KBM-7 (cell line): ENCODE measurements at regions not wholly inside any gene's neighbourhood (a gene's known extent, or its start where the extent isn't known, plus 50 kb on each side); places are given as distances from the start of the nearest gene placed in this dataset.

Experiments
- DNase-seq: peaks from one replicate; pipeline ENCODE4 v3.0.0-alpha.2; 2015
- in situ Hi-C: fragments of 300-500 bp; cut with MboI; formaldehyde crosslinking; loops from 2 replicates; pipeline ENCODE4 v1.14.3; 2020; ENCODE audit warnings: low sequenced_read_pairs, low pct_unique_long_range_greater_than_20kb, mixed read lengths

- in situ Hi-C loops: no loop called here
- DNase-seq: no peak
Observed at GRCh38 chr18:29157905-29158304, 981.0 kb upstream of the CDH2 start.

- DNase-seq: no peak
- in situ Hi-C loops: no loop called here
Observed at GRCh38 chr18:29157057-29157780, 980.3 kb upstream of the CDH2 start.

GRCh38 chr18:29156531-29156930, 979.6 kb upstream of the CDH2 start:
- no peak for DNase-seq
- in situ Hi-C loops: no loop called here

- in situ Hi-C loops: no loop called here
- no peak for DNase-seq
Observed at GRCh38 chr18:29154758-29155725, 978.1 kb upstream of the CDH2 start.

- no peak for DNase-seq
- in situ Hi-C loops: no loop called here
Observed at GRCh38 chr18:29154196-29154757, 977.3 kb upstream of the CDH2 start.

- in situ Hi-C loops: no loop called here
Observed at GRCh38 chr18:29153091-29153490, 976.2 kb upstream of the CDH2 start.

GRCh38 chr18:29147944-29148343, 971.0 kb upstream of the CDH2 start:
- in situ Hi-C loops: no loop called here
- DNase-seq: no peak

More at GRCh38 chr18:29153091-29153490, 976.2 kb upstream of the CDH2 start:
- no peak for DNase-seq

- no peak for DNase-seq
- in situ Hi-C loops: no loop called here
Observed at GRCh38 chr18:29146068-29146467, 969.1 kb upstream of the CDH2 start.

- no peak for DNase-seq
- in situ Hi-C loops: no loop called here
Observed at GRCh38 chr18:29140590-29140989, 963.7 kb upstream of the CDH2 start.

GRCh38 chr18:29137773-29138495, 961.0 kb upstream of the CDH2 start:
- in situ Hi-C loops: no loop called here
- no peak for DNase-seq

GRCh38 chr18:29123706-29124530, 947.0 kb upstream of the CDH2 start:
- in situ Hi-C loops: no loop called here
- DNase-seq: no peak

GRCh38 chr18:29104671-29105070, 927.7 kb upstream of the CDH2 start:
- in situ Hi-C loops: no loop called here

GRCh38 chr18:29104227-29104626, 927.3 kb upstream of the CDH2 start:
- in situ Hi-C loops: no loop called here
- no peak for DNase-seq

More at GRCh38 chr18:29104671-29105070, 927.7 kb upstream of the CDH2 start:
- no peak for DNase-seq

GRCh38 chr18:29096079-29096770, 919.3 kb upstream of the CDH2 start:
- in situ Hi-C loops: no loop called here
- DNase-seq: peak; percentile 8

- DNase-seq: no peak
Observed at GRCh38 chr18:29087616-29088246, 910.8 kb upstream of the CDH2 start.

GRCh38 chr18:29084120-29084519, 907.2 kb upstream of the CDH2 start:
- in situ Hi-C loops: no loop called here
- no peak for DNase-seq

More at GRCh38 chr18:29087616-29088246, 910.8 kb upstream of the CDH2 start:
- in situ Hi-C loops: no loop called here

- no peak for DNase-seq
- in situ Hi-C loops: no loop called here
Observed at GRCh38 chr18:29083545-29083944, 906.6 kb upstream of the CDH2 start.
